WTC11 (cell line): ENCODE measurements at regions not wholly inside any gene's neighbourhood (a gene's known extent, or its start where the extent isn't known, plus 50 kb on each side); places are given as distances from the start of the nearest gene placed in this dataset.

Experiments used
- ATAC-seq: fragments of 200-7000 bp; cut with Tn5 transposase; 2 replicates; pipeline ENCODE4 v1.10.0; 2021; ENCODE audit warnings: mild to moderate bottlenecking, moderate library complexity
- CTCF ChIA-PET: fragments of 300-600 bp; sonication (Branson Sonifier 250); formaldehyde crosslinking; loops from one replicate; lab custom pipeline; 2021; ENCODE audit warnings: antibody characterized with exemption; lab: Charles Lee
- POLR2A ChIA-PET: fragments of 350-600 bp; sonication (Branson Sonifier 250); formaldehyde crosslinking; loops from one replicate; lab custom pipeline; 2021; ENCODE audit warnings: antibody characterized with exemption; lab: Charles Lee
- DNase-seq: peaks from one replicate; pipeline ENCODE4 v3.0.0; 2021; ENCODE audit warnings: low spot score
- H3K27ac Mint-ChIP-seq: 2 replicates; pipeline ENCODE4 v1.8.0; 2021; ENCODE audit warnings: mixed read lengths
- H3K27me3 Mint-ChIP-seq: 2 replicates; pipeline ENCODE4 v1.8.0; 2021; ENCODE audit warnings: low read depth, mild to moderate bottlenecking, moderate library complexity, mixed read lengths
- H3K36me3 Mint-ChIP-seq: 2 replicates; pipeline ENCODE4 v1.8.0; 2021; ENCODE audit warnings: mixed read lengths
- H3K4me1 Mint-ChIP-seq: 2 replicates; pipeline ENCODE4 v1.8.0; 2022; ENCODE audit warnings: mixed read lengths
- H3K4me3 Mint-ChIP-seq: 2 replicates; pipeline ENCODE4 v1.8.0; 2021; ENCODE audit warnings: mild to moderate bottlenecking, moderate library complexity, mixed read lengths
- H3K9me3 Mint-ChIP-seq: 2 replicates; pipeline ENCODE4 v1.8.0; 2021; ENCODE audit warnings: mixed read lengths
- ATF1 ChIP-seq: sonication (generic); formaldehyde crosslinking; IDR thresholded peaks from 2 replicates; pipeline ENCODE4 v1.8.1; 2023; ENCODE audit warnings: mild to moderate bottlenecking, moderate library complexity, missing genetic modification reagents
- CREB1 ChIP-seq: sonication (generic); formaldehyde crosslinking; IDR thresholded peaks from 2 replicates; pipeline ENCODE4 v1.8.0; 2023; ENCODE audit warnings: mild to moderate bottlenecking, missing genetic modification reagents
- FOXP1 ChIP-seq: sonication (generic); formaldehyde crosslinking; IDR thresholded peaks from 2 replicates; pipeline ENCODE4 v1.8.0; 2022; ENCODE audit warnings: missing genetic modification reagents, mild to moderate bottlenecking, moderate library complexity, borderline replicate concordance
- MXD4 ChIP-seq: fragments of 250-450 bp; sonication (Bioruptor Pico); IDR thresholded peaks from 2 replicates; pipeline ENCODE4 v1.8.0; 2021; ENCODE audit warnings: mild to moderate bottlenecking, moderate library complexity, borderline replicate concordance
- TEAD4 ChIP-seq: sonication (generic); formaldehyde crosslinking; IDR thresholded peaks from 2 replicates; pipeline ENCODE4 v1.8.0; 2022; ENCODE audit warnings: mild to moderate bottlenecking, missing genetic modification reagents
- ZNF121 ChIP-seq: sonication (generic); formaldehyde crosslinking; IDR thresholded peaks from 2 replicates; pipeline ENCODE4 v1.8.0; 2023; ENCODE audit warnings: missing genetic modification reagents
- ZNF219 ChIP-seq: sonication (generic); formaldehyde crosslinking; IDR thresholded peaks from 2 replicates; pipeline ENCODE4 v1.8.0; 2023; ENCODE audit warnings: missing genetic modification reagents, mild to moderate bottlenecking, borderline replicate concordance
- ZNF317 ChIP-seq: sonication (generic); formaldehyde crosslinking; IDR thresholded peaks from 2 replicates; pipeline ENCODE4 v1.8.1; 2023; ENCODE audit warnings: low read depth, mild to moderate bottlenecking, moderate library complexity, missing genetic modification reagents, borderline replicate concordance
- TF ChIP-seq, protein P1 (sequence below): fragments of 250-450 bp; sonication (Bioruptor Pico); IDR thresholded peaks from 2 replicates; pipeline ENCODE4 v1.9.0; 2021; ENCODE audit warnings: mild to moderate bottlenecking, borderline replicate concordance
- TF ChIP-seq, protein P2 (sequence below): sonication (generic); formaldehyde crosslinking; conservative IDR thresholded peaks from 2 replicates; pipeline ENCODE4 v1.8.1; 2023; ENCODE audit warnings: mild to moderate bottlenecking, low read depth, missing genetic modification reagents, moderate library complexity
- TF ChIP-seq, protein P3 (sequence below): sonication (generic); formaldehyde crosslinking; IDR thresholded peaks from 2 replicates; pipeline ENCODE4 v1.8.1; 2022; ENCODE audit warnings: mild to moderate bottlenecking, moderate library complexity, missing genetic modification reagents
- TF ChIP-seq, protein P4 (sequence below): fragments of 250-450 bp; sonication (Bioruptor Pico); IDR thresholded peaks from 2 replicates; pipeline ENCODE4 v1.9.0; 2021; ENCODE audit warnings: mild to moderate bottlenecking
- TF ChIP-seq, protein P5 (sequence below): sonication (generic); formaldehyde crosslinking; IDR thresholded peaks from 2 replicates; pipeline ENCODE4 v1.8.0; 2022; ENCODE audit warnings: mild to moderate bottlenecking, missing genetic modification reagents
- TF ChIP-seq, protein P6 (sequence below): sonication (generic); formaldehyde crosslinking; IDR thresholded peaks from 2 replicates; pipeline ENCODE4 v1.8.1; 2022; ENCODE audit warnings: low read depth, mild to moderate bottlenecking, moderate library complexity, missing genetic modification reagents, borderline replicate concordance
- TF ChIP-seq, protein P7 (sequence below): fragments of 250-450 bp; sonication (Bioruptor Pico); IDR thresholded peaks from 2 replicates; pipeline ENCODE4 v2.1.2; 2022; ENCODE audit warnings: mild to moderate bottlenecking, moderate library complexity
- TF ChIP-seq, protein P8 (sequence below): sonication (generic); formaldehyde crosslinking; IDR thresholded peaks from 2 replicates; pipeline ENCODE4 v1.8.1; 2023; ENCODE audit warnings: mild to moderate bottlenecking, missing genetic modification reagents

DNA sequence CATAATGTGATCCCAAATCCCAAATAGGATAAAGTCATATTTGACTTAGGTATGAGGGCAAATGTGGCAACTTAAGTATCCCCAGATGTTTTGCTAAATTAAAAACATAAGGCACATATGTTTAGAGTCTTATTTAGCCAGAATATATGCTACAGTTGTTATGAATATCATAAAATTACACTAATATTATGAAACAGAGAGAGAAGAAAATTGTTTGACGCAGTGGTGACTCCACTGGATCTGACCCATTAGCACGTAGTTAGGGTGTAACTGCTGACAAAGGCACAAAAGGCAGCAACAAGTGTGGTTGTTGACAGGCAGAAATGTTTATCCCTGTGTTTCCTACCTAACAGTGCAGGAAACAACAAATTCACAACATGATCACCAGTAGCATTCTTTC lies 152.4 kb upstream of the THBS2 start (continued):
- TF ChIP-seq, protein P1, sequence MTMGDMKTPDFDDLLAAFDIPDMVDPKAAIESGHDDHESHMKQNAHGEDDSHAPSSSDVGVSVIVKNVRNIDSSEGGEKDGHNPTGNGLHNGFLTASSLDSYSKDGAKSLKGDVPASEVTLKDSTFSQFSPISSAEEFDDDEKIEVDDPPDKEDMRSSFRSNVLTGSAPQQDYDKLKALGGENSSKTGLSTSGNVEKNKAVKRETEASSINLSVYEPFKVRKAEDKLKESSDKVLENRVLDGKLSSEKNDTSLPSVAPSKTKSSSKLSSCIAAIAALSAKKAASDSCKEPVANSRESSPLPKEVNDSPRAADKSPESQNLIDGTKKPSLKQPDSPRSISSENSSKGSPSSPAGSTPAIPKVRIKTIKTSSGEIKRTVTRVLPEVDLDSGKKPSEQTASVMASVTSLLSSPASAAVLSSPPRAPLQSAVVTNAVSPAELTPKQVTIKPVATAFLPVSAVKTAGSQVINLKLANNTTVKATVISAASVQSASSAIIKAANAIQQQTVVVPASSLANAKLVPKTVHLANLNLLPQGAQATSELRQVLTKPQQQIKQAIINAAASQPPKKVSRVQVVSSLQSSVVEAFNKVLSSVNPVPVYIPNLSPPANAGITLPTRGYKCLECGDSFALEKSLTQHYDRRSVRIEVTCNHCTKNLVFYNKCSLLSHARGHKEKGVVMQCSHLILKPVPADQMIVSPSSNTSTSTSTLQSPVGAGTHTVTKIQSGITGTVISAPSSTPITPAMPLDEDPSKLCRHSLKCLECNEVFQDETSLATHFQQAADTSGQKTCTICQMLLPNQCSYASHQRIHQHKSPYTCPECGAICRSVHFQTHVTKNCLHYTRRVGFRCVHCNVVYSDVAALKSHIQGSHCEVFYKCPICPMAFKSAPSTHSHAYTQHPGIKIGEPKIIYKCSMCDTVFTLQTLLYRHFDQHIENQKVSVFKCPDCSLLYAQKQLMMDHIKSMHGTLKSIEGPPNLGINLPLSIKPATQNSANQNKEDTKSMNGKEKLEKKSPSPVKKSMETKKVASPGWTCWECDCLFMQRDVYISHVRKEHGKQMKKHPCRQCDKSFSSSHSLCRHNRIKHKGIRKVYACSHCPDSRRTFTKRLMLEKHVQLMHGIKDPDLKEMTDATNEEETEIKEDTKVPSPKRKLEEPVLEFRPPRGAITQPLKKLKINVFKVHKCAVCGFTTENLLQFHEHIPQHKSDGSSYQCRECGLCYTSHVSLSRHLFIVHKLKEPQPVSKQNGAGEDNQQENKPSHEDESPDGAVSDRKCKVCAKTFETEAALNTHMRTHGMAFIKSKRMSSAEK: no peak
- TF ChIP-seq, protein P2, sequence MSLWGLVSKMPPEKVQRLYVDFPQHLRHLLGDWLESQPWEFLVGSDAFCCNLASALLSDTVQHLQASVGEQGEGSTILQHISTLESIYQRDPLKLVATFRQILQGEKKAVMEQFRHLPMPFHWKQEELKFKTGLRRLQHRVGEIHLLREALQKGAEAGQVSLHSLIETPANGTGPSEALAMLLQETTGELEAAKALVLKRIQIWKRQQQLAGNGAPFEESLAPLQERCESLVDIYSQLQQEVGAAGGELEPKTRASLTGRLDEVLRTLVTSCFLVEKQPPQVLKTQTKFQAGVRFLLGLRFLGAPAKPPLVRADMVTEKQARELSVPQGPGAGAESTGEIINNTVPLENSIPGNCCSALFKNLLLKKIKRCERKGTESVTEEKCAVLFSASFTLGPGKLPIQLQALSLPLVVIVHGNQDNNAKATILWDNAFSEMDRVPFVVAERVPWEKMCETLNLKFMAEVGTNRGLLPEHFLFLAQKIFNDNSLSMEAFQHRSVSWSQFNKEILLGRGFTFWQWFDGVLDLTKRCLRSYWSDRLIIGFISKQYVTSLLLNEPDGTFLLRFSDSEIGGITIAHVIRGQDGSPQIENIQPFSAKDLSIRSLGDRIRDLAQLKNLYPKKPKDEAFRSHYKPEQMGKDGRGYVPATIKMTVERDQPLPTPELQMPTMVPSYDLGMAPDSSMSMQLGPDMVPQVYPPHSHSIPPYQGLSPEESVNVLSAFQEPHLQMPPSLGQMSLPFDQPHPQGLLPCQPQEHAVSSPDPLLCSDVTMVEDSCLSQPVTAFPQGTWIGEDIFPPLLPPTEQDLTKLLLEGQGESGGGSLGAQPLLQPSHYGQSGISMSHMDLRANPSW (CRISPR knock-in tag): no peak
- TF ChIP-seq, protein P3, sequence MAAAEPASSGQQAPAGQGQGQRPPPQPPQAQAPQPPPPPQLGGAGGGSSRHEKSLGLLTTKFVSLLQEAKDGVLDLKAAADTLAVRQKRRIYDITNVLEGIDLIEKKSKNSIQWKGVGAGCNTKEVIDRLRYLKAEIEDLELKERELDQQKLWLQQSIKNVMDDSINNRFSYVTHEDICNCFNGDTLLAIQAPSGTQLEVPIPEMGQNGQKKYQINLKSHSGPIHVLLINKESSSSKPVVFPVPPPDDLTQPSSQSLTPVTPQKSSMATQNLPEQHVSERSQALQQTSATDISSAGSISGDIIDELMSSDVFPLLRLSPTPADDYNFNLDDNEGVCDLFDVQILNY: no peak

DNA sequence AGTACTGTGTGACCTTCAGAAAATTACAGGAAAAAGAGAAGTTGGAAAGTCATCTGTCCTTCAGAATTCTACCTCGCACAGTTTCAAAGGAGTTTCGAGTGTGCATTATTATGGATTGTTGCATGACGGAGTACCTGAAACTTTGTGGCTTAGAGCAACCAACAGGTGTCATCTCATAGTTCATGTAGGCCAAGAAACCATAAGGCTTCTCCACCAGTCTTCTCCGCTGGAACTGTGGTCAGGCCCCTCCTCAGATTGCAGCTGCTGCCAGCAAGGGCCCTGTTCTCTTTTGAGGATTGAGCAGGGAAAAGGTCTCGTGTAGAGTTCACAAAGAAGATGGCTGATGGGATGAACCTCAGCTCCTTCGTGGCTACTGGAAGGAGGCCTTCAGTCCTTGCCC lies 151.2 kb upstream of the THBS2 start:
- no peak for DNase-seq
- Mint-ChIP-seq H3K9me3 (peaks cover 28% of the 10 kb centered on the region), H3K27me3 (no peaks in the 10 kb centered on the region; the same call in 1 of the 2 replicates), H3K4me1 (no peaks in the 10 kb centered on the region), H3K27ac (no peak overlapping the region), H3K36me3 (peaks cover 13% of the 10 kb centered on the region), H3K4me3 (no peak overlapping the region)
- CTCF ChIA-PET: interaction anchor here (1.9 kb wide), 1 partner anchor 16 kb away, joined by 4 read pairs; no protein-coding TSS in a partner anchor
- POLR2A ChIA-PET: no interaction called here
- ATAC-seq: no peak
- TF ChIP-seq, protein P4, sequence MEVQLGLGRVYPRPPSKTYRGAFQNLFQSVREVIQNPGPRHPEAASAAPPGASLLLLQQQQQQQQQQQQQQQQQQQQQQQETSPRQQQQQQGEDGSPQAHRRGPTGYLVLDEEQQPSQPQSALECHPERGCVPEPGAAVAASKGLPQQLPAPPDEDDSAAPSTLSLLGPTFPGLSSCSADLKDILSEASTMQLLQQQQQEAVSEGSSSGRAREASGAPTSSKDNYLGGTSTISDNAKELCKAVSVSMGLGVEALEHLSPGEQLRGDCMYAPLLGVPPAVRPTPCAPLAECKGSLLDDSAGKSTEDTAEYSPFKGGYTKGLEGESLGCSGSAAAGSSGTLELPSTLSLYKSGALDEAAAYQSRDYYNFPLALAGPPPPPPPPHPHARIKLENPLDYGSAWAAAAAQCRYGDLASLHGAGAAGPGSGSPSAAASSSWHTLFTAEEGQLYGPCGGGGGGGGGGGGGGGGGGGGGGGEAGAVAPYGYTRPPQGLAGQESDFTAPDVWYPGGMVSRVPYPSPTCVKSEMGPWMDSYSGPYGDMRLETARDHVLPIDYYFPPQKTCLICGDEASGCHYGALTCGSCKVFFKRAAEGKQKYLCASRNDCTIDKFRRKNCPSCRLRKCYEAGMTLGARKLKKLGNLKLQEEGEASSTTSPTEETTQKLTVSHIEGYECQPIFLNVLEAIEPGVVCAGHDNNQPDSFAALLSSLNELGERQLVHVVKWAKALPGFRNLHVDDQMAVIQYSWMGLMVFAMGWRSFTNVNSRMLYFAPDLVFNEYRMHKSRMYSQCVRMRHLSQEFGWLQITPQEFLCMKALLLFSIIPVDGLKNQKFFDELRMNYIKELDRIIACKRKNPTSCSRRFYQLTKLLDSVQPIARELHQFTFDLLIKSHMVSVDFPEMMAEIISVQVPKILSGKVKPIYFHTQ (CRISPR knock-in tag): no peak
- TF ChIP-seq ZNF219 (CRISPR knock-in tag) (no peak), CREB1 (no peak)
- TF ChIP-seq, protein P5, sequence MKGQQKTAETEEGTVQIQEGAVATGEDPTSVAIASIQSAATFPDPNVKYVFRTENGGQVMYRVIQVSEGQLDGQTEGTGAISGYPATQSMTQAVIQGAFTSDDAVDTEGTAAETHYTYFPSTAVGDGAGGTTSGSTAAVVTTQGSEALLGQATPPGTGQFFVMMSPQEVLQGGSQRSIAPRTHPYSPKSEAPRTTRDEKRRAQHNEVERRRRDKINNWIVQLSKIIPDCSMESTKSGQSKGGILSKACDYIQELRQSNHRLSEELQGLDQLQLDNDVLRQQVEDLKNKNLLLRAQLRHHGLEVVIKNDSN (CRISPR knock-in tag): no peak

DNA sequence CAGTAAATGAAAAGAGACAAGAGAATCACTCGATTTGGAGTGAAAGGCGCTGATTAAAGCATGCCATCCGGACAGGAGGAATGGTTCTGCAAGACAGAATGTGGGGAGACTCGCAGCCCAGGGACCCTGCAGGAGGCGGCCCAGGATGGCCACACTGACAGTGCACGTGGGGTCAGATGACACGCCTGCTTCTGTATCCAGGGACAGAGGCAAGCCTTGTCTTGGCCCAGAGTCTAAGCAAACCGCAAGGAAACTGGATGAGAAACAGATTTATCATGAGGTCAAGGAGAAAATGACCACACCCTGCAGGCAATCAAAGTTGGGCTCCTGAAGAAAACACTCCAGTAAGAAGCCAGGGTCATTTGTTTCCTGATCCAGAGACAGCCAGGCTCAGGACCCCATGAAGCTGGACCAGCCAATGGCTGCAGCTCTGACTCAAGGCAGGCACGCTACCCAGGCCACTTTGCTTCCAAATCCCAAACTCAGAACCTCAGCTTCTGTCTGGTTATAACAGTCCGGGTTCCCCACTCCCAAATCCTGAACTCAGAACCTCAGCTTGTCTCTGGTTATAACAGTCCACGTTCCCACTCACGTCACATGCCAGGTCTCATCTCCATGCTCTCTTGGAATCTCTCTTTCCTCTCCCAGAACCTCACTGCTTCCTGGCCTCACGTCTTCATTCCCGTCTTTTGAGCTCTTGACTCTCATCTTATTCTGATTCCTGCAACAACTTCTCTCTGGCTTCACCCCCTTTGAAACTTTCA lies 144.9 kb upstream of the THBS2 start:
- ATAC-seq (no peak), DNase-seq (no peak)
- H3K4me1 Mint-ChIP-seq: no peaks in the 10 kb centered on the region
- no peaks in the 10 kb centered on the region for H3K27me3 Mint-ChIP-seq
- CTCF ChIA-PET: no interaction called here
- no peak overlapping the region for H3K4me3 Mint-ChIP-seq
- no peak overlapping the region for H3K27ac Mint-ChIP-seq
- H3K9me3 Mint-ChIP-seq: peaks cover 8% of the 10 kb centered on the region
- POLR2A ChIA-PET: no interaction called here
- H3K36me3 Mint-ChIP-seq: peaks cover 6% of the 10 kb centered on the region
- TF ChIP-seq ZNF317 (CRISPR knock-in tag) (no peak), ZNF219 (CRISPR knock-in tag) (no peak), FOXP1 (CRISPR knock-in tag) (no peak), MXD4 (CRISPR knock-in tag) (no peak), ATF1 (CRISPR knock-in tag) (no peak), ZNF121 (no peak), TEAD4 (CRISPR knock-in tag) (no peak)
- TF ChIP-seq, protein P6, sequence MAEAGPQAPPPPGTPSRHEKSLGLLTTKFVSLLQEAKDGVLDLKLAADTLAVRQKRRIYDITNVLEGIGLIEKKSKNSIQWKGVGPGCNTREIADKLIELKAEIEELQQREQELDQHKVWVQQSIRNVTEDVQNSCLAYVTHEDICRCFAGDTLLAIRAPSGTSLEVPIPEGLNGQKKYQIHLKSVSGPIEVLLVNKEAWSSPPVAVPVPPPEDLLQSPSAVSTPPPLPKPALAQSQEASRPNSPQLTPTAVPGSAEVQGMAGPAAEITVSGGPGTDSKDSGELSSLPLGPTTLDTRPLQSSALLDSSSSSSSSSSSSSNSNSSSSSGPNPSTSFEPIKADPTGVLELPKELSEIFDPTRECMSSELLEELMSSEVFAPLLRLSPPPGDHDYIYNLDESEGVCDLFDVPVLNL (CRISPR knock-in tag): no peak
- TF ChIP-seq, protein P7, sequence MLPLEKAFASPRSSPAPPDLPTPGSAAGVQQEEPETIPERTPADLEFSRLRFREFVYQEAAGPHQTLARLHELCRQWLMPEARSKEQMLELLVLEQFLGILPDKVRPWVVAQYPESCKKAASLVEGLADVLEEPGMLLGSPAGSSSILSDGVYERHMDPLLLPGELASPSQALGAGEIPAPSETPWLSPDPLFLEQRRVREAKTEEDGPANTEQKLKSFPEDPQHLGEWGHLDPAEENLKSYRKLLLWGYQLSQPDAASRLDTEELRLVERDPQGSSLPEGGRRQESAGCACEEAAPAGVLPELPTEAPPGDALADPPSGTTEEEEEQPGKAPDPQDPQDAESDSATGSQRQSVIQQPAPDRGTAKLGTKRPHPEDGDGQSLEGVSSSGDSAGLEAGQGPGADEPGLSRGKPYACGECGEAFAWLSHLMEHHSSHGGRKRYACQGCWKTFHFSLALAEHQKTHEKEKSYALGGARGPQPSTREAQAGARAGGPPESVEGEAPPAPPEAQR (CRISPR knock-in tag): no peak
- TF ChIP-seq, protein P8, sequence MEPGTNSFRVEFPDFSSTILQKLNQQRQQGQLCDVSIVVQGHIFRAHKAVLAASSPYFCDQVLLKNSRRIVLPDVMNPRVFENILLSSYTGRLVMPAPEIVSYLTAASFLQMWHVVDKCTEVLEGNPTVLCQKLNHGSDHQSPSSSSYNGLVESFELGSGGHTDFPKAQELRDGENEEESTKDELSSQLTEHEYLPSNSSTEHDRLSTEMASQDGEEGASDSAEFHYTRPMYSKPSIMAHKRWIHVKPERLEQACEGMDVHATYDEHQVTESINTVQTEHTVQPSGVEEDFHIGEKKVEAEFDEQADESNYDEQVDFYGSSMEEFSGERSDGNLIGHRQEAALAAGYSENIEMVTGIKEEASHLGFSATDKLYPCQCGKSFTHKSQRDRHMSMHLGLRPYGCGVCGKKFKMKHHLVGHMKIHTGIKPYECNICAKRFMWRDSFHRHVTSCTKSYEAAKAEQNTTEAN (CRISPR knock-in tag): no peak
